Ishikawa (cell line): ENCODE measurements at regions not wholly inside any gene's neighbourhood (a gene's known extent, or its start where the extent isn't known, plus 50 kb on each side); places are given as distances from the start of the nearest gene placed in this dataset.
A peak's percentile ranks its signal among the peaks of the same experiment; 100 is the strongest.

Source experiments
- CEBPB ChIP-seq: IDR thresholded peaks from 2 replicates; pipeline ENCODE4 v1.6.1; 2012
- CREB1 ChIP-seq: IDR thresholded peaks from 2 replicates; pipeline ENCODE4 v1.6.1; 2012; ENCODE audit warnings: low read depth
- EGR1 ChIP-seq: IDR thresholded peaks from 2 replicates; pipeline ENCODE4 v1.6.1; 2012
- EP300 ChIP-seq: IDR thresholded peaks from 2 replicates; pipeline ENCODE4 v1.6.1; 2012; ENCODE audit warnings: borderline replicate concordance
- FOXM1 ChIP-seq: IDR thresholded peaks from 2 replicates; pipeline ENCODE4 v1.6.1; 2012; ENCODE audit warnings: low read depth, borderline replicate concordance
- MAX ChIP-seq: IDR thresholded peaks from 2 replicates; pipeline ENCODE4 v1.6.1; 2012
- NFIC ChIP-seq: IDR thresholded peaks from 2 replicates; pipeline ENCODE4 v1.6.1; 2012
- RAD21 ChIP-seq: IDR thresholded peaks from 2 replicates; pipeline ENCODE4 v1.6.1; 2012; ENCODE audit warnings: low read depth
- REST ChIP-seq: IDR thresholded peaks from 2 replicates; pipeline ENCODE4 v1.6.1; 2012; ENCODE audit warnings: low read depth, mild to moderate bottlenecking
- TAF1 ChIP-seq: IDR thresholded peaks from 2 replicates; pipeline ENCODE4 v1.6.1; 2012; ENCODE audit warnings: low read depth, mild to moderate bottlenecking
- TCF12 ChIP-seq: IDR thresholded peaks from 2 replicates; pipeline ENCODE4 v1.6.1; 2012; ENCODE audit warnings: low read depth
- TEAD4 ChIP-seq: IDR thresholded peaks from 2 replicates; pipeline ENCODE4 v1.6.1; 2012
- YY1 ChIP-seq: IDR thresholded peaks from 2 replicates; pipeline ENCODE4 v1.6.1; 2012; ENCODE audit warnings: low read depth
- ZBTB7A ChIP-seq: IDR thresholded peaks from 2 replicates; pipeline ENCODE4 v1.6.1; 2012; ENCODE audit warnings: low read depth
- TF ChIP-seq, protein P1 (sequence below): IDR thresholded peaks from 2 replicates; pipeline ENCODE4 v1.6.1; 2012

- TF ChIP-seq NFIC = no peak
- no peak for TF ChIP-seq MAX
- no peak for TF ChIP-seq TEAD4
- no peak for TF ChIP-seq RAD21
- TF ChIP-seq, protein P1, sequence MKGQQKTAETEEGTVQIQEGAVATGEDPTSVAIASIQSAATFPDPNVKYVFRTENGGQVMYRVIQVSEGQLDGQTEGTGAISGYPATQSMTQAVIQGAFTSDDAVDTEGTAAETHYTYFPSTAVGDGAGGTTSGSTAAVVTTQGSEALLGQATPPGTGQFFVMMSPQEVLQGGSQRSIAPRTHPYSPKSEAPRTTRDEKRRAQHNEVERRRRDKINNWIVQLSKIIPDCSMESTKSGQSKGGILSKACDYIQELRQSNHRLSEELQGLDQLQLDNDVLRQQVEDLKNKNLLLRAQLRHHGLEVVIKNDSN = no peak
- TF ChIP-seq CEBPB = no peak
- TF ChIP-seq TAF1 = no peak
- TF ChIP-seq REST = no peak
- no peak for TF ChIP-seq FOXM1
- no peak for TF ChIP-seq TCF12
- no peak for TF ChIP-seq YY1
- no peak for TF ChIP-seq EGR1
- no peak for TF ChIP-seq EP300
- TF ChIP-seq CREB1 = no peak
- no peak for TF ChIP-seq ZBTB7A
Measured at GRCh38 chr2:187646556-187646955, 92.3 kb upstream of the TFPI start.

- TF ChIP-seq NFIC = peak; percentile 35
- TF ChIP-seq CEBPB = no peak
- no peak for TF ChIP-seq ZBTB7A
- TF ChIP-seq TAF1 = no peak
- TF ChIP-seq EGR1 = no peak
- TF ChIP-seq TCF12 = no peak
- TF ChIP-seq EP300 = no peak
- TF ChIP-seq REST = no peak
Measured at GRCh38 chr2:187654535-187654934, 100.3 kb upstream of the TFPI start.

- no peak for TF ChIP-seq MAX
Measured at GRCh38 chr2:187655001-187655400, 100.8 kb upstream of the TFPI start.

DNA sequence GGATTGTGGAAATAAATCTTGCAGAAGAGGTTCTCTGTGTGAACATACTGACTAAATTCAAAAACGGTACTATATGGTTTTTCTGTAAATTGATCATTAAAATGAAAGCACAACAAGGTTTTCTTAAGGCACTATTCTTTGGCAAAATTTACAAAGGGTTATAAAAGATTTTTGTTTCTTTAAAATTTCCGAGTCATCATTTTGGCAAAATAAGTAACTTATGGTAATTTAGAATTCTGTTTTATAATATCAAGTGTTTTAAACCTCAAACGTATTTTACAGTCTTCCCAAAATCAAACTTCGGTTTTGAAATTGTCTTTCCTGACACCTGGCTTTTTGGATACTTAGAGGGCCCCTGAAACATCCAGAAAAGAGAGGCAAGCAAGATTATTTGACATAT, 101.9 kb upstream of the TFPI start:
- TF ChIP-seq MAX (no peak), RAD21 (no peak), FOXM1 (no peak), EP300 (no peak), EGR1 (no peak)

DNA sequence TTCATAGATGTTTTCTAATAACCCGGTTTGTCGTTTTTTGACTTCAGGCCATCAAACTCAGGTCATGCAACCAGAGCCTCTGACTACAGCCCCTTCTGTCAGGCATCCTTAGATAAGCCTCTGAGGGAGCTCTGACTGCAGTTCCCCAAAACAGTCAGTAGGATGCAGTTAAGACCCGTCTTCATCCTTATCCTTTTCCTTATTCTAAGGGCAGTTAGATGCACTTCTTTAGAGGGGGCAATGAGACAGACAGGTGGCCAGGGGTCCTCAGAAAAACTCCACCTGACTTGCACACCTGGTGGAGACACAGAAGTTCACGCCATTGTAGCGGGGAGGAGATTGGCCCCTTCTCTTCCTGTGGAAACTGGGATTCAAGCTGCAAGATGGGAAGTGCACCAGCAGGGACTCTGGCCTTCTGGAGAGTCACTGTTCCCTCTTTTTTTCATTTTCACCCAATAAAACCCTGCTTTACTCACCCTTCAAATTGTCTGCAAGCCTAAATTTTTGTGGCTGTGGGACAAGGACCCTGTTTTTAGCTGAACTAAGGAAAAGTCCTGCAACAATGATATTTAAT, 104.8 kb upstream of the TFPI start:
- no peak for TF ChIP-seq TCF12
- TF ChIP-seq RAD21 = 0 out of 2 replicates have a peak, but pooled peaks have one; percentile 24

- TF ChIP-seq MAX = no peak
- no peak for TF ChIP-seq REST
- TF ChIP-seq YY1 = no peak
- no peak for TF ChIP-seq RAD21
- TF ChIP-seq TEAD4 = no peak
- TF ChIP-seq EP300 = no peak
- no peak for TF ChIP-seq NFIC
- TF ChIP-seq CREB1 = no peak
- TF ChIP-seq TCF12 = no peak
- TF ChIP-seq, protein P1 = no peak
- no peak for TF ChIP-seq EGR1
- TF ChIP-seq CEBPB = no peak
- no peak for TF ChIP-seq TAF1
- TF ChIP-seq ZBTB7A = no peak
- TF ChIP-seq FOXM1 = no peak
Measured at GRCh38 chr2:187679454-187679853, 125.2 kb upstream of the TFPI start.
